Activated T-helper 9 cell treated with anti-CD3 and anti-CD28 coated beads, Interleukin-2, amount 50 U/mL, for 16 hours (primary cell): ENCODE measurements at regions not wholly inside any gene's neighbourhood (a gene's known extent, or its start where the extent isn't known, plus 50 kb on each side); places are given as distances from the start of the nearest gene placed in this dataset.
"Not testable (repeated sequence)": the region's sequence is repeated elsewhere in the genome, so short reads cannot be mapped to it uniquely, and the experiment has no call there.

Experiments used
- DNase-seq: peaks from one replicate; pipeline ENCODE4 v3.0.0-alpha.2; 2020; ENCODE audit warnings: low read depth

DNA sequence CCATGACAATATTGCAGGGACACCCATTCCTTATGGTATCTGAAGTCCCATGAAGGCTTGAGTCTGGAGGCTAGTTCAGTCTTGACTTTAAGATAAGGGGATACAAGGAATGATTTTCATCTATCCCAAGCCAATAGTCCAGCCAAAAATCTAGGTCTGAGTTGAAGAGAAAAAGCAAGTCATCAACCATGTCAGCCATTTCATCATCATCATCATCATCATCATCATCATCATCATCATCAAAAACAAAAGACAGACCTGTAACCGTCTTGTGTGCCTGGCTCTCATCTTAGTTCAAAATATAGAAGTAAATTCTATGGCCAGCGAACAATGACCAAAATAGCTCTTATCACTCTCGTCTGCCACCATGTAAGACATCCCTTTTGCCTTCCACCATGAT is 59.5 kb upstream of the FAM90A26 start:
- DNase-seq: not testable (repeated sequence)

DNA sequence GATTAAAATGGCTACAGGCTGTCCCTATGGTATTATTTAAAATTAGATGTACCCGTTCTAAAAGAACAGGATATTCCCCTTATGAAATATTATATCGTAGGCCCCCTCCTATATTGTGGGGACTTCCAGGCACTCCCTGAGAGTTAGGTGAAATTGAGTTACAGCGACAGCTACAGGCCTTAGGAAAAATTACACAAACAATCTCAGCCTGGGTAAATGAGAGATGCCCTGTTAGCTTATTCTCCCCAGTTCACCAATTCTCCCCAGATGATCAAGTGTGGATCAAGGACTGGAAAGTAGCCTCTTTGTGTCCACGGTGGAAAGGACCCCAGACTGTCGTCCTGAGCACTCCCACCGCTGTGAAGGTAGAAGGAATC is 67.1 kb upstream of the FAM90A26 start:
- DNase-seq: not testable (repeated sequence)

DNA sequence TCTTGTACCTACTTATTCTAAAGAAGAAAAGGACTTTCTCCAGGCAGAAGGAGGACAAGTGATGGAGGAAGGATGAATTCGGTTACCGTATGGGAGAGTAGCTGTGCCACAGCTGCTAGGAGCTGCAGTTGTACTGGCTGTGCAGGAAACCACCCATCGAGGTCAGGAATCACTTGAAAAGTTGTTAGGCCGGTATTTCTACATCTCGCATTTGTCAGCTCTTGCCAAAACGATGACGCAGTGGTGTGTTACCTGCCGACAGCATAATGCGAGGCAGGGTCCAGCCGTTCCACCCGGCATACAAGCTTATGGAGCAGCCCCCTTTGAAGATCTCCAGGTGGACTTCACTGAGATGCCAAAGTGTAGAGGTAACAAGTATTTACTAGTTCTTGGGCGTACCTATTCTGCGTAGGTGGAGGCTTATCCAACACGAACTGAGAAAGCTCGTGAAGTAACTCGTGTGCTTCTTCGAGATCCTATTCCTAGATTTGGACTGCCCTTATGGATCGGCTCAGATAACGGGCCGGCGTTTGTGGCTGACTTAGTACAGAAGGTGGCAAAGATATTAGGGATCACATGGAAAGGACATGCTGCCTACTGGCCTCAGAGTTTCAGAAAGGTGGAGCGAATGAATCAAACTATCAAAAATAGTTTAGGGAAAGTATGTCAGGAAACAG is 67.6 kb upstream of the FAM90A26 start:
- DNase-seq: not testable (repeated sequence)

DNA sequence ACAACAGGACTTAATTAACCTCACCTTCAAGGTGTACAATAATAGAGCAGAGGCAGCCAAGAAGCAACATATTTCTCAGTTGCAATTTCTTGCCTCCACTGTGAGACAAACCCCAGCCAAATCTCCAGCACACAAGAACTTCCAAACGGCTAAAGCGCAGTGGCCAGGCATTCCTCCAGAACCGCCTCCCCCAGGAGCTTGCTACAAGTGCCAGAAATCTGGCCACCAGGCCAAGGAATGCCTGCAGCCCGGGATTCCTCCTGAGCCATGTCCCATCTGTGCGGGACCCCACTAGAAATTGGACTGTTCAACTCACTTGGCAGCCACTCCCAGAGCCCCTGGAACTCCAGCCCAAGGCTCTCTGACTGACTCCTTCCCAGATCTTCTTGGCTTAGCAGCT is 73.9 kb upstream of the FAM90A26 start:
- DNase-seq: not testable (repeated sequence)

DNA sequence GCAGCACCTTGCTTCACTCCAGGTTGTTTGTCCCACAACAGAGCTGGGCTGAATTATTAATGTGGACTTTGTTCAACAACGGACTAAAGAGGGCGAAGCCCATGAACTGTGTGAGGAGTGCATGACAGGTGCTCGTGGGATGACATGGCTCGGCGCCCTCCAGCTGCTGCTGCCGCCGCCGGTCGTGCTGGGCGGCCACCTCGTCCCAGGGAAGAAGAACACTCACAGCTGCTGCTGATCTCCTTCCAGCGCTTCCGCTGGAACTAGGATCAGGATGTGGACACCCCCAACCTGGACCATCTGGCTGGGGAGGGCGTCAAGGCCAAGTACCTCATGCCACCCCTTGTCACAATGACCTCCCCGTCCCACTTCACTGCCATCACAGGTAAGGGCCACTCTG is 91.4 kb upstream of the FAM90A26 start:
- not testable (repeated sequence) for DNase-seq

- not testable (repeated sequence) for DNase-seq
Measured at GRCh38 chr4:9076974-9077373, 93.2 kb upstream of the FAM90A26 start.

GRCh38 chr4:9076486-9076885 is 93.7 kb upstream of the FAM90A26 start:
- not testable (repeated sequence) for DNase-seq

- DNase-seq: not testable (repeated sequence)
Measured at GRCh38 chr4:9073371-9073770, 96.8 kb upstream of the FAM90A26 start.

DNA sequence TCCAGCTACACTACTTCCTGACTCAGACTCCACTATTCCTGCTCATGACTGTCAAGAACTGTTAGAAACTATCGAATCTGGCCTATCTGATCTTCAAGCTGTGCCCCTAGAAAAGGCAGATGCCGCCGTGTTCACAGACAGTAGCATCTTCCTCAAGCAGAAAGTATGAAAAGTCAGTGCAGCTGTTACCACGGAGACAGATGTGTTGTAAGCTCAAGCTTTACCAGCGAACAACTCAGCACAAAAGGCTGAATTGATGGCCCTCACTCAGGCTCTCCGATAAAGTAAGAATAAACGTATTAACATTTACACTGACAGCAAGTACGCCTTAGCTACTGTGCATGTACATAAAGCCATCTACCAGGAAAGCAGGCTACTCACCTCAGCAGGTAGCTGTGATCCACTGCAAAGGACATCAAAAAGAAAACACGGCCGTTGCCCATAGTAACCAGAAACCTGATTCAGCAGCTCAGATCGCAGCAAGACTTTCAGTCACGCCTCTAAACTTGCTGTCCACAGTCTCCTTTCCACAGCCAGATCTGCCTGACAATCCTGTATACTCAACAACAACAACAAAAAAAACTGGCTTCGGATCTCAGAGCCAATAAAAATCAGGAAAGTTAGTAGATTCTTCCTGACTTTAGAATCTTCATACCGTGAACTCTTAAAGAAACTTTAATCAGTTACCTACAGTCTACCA is 97.5 kb upstream of the FAM90A26 start:
- DNase-seq: not testable (repeated sequence)

- not testable (repeated sequence) for DNase-seq
Measured at GRCh38 chr4:9067923-9068322, 102.3 kb upstream of the FAM90A26 start.

- DNase-seq: not testable (repeated sequence)
Measured at GRCh38 chr4:9063612-9064011, 106.6 kb upstream of the FAM90A26 start.

DNA sequence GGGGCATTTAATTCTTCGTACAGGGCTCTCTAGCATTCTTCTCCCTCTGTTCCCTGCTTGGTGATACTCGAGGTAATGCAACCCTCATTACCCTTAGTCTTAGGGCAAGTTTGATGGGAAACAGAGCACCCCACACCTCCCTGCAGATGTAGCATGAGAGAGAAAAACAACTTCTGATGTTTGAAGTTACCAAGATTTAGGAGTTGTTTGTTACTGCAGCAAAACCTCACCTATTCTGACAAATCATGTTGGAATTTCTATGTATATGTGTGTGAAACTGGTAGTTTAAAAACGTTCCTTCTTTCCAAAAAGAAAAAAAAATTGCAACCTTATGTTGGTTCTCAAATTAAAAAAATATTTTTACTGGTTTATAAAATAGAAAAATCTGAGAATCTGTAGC is 145.3 kb upstream of the FAM90A26 start:
- DNase-seq: not testable (repeated sequence)

DNA sequence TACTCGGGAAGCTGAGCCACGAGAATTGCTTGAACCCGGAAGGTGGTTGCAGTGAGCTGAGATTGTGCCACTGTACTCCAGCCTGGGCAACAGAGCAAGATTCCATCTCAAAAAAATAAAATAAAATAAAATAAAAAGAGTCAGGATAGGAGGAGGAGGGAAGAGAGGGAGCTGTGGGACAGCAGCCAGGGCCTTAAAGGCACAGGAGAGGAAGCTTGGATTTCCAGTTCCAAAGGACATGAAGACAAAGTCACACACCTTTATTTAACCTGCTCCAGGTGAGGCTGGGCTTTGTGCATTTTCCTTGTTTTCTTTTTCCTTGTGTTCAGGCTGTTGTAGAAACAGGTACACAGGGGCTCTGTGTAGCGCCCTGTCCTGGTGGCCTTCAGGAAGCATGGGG is 138.2 kb upstream of the HMX1 start:
- not testable (repeated sequence) for DNase-seq

- DNase-seq: not testable (repeated sequence)
Measured at GRCh38 chr4:9008407-9008806, 136.8 kb upstream of the HMX1 start.

DNA sequence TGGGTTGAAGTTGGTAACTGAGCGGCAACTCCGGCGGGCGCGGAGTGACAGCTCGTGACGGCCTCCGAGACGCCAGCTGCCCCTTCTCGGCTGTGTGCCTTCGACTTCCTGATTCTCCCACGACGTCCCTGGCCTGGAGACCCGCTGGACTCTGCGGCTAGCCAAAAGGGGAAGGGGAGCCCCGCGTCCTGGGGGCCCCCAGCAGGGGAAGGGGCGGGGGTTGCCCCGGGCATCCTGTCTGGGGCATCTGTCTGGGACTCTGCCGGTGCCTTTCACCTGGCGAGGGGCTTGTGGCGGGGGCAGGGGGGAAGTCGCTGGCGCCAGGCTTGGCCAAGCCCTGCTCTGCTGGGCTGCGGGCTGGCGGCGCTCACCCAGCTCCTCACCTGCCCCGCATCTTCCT is 129.5 kb upstream of the HMX1 start:
- not testable (repeated sequence) for DNase-seq

DNA sequence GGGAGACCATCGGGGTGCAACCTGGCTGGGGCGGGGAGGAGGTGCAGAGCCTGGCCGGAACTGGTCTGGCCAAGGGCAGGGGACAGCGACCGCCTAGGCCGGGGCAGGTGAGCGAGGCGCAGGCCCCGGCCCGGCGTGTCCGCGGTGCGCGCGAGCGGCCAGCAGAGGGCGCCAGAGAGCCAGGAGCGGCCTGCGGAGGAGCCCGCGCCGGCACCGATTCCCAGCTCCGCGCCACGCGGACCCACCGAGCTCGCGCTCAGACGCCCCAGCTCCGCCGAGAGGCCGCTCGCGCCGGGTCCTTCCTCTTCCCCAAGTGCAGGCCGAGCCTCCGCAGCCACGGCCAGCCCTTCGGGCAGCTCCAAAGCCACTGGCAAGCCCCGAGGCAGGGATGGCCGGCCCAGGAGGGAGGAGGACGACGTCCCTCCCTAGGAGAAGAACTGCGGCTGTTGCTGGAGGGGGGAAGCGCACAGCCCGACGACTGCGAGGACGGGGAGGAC is 128.9 kb upstream of the HMX1 start:
- DNase-seq: peak; percentile 27

- DNase-seq: not testable (repeated sequence)
Measured at GRCh38 chr4:8992981-8993380, 121.3 kb upstream of the HMX1 start.

- not testable (repeated sequence) for DNase-seq
Measured at GRCh38 chr4:8991449-8991848, 119.8 kb upstream of the HMX1 start.

DNA sequence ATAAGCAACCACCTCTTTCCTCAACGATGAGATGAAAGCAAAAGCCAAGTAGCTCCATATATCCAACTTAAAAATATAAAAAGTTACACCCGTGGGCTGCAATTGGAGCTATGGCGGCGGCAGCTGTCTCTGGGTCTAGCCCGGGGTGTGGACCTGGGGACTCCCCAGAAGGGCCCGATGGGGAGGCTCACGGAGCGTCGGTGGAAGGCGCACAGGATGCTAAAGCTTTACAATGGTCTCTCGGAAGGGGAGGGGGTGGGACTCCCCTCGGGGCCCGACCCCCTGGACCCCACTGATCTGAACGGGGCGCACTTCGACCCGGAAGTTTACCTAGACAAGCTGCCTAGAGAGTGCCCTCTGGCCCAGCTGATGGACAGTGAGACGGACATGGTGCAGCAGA is 118.7 kb upstream of the HMX1 start:
- DNase-seq: not testable (repeated sequence)

DNA sequence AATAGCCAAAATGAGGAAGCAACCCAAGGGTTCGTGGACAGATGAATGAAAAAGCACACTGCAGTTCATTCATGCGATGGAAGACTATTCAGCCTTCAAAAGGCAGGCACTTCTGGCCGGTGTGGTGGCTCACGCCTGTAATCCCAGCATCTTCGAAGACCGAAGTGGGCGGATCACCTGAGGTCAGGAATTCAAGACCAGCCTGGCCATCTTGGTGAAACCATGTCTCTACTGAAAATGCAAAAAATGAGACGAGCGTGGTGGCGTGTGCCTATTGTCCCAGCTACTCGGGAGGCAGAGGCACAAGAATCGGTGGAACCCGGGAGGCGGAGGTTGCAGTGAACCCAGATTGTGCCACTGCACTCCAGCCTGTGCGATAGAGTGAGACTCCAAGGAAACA is 114.1 kb upstream of the HMX1 start:
- DNase-seq: not testable (repeated sequence)

DNA sequence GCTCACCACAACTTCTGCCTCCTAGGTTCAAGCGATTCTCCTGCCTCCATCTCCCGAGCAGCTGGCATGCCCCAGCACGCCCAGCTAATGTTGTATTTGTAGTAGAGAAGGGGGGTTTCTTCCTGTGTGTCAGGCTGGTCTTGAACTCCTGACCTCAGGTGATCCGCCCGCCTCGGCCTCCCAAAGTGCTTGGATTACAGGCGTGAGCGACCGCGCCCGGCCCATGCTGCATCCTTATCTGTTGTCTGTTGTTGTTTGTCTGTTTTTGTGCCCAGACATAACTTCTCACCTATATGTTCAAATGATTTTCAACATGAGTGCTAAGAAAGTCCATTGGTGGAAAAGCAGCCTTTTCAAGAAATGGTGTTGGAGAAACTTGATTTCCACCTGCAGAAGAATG is 113.0 kb upstream of the HMX1 start:
- not testable (repeated sequence) for DNase-seq

GRCh38 chr4:8983921-8984320 is 112.3 kb upstream of the HMX1 start:
- not testable (repeated sequence) for DNase-seq

GRCh38 chr4:8976466-8977128 is 105.0 kb upstream of the HMX1 start:
- not testable (repeated sequence) for DNase-seq
